Liver (tissue), 8 donors: ENCODE measurements at regions not wholly inside any gene's neighbourhood (a gene's known extent, or its start where the extent isn't known, plus 50 kb on each side); places are given as distances from the start of the nearest gene placed in this dataset.

Experiments used
- DNase-seq: peaks from one replicate; pipeline ENCODE4 v3.0.0-alpha.2; 2017; ENCODE audit warnings: low spot score
- H3K27ac ChIP-seq, 2 donors: one replicate each; pipeline ENCODE4 v1.7.0; 2013; ENCODE audit warnings: inconsistent platforms in 2 of 2, low read length in 2 of 2, control low read depth in 1 of 2, low read depth in 1 of 2, mild to moderate bottlenecking in 1 of 2
- H3K27me3 ChIP-seq, 4 donors: one replicate each; pipeline versions ENCODE4 v1.6.1 to v1.7.0; 2013; ENCODE audit warnings: low read length in 3 of 4, inconsistent platforms in 1 of 4, mild to moderate bottlenecking in 1 of 4, moderate library complexity in 1 of 4; ENCODE audit not compliant: control insufficient read depth in 4 of 4, insufficient read depth in 4 of 4
- H3K36me3 ChIP-seq, 4 donors: one replicate each; pipeline versions ENCODE4 v1.6.1 to v1.7.0; 2013; ENCODE audit warnings: low read length in 3 of 4, mild to moderate bottlenecking in 3 of 4, low read depth in 1 of 4, moderate library complexity in 1 of 4; ENCODE audit not compliant: control insufficient read depth in 4 of 4, insufficient read depth in 3 of 4
- H3K4me1 ChIP-seq, 4 donors: one replicate each; pipeline versions ENCODE4 v1.6.1 to v1.7.0; 2013; ENCODE audit warnings: low read length in 3 of 4, mild to moderate bottlenecking in 3 of 4, moderate library complexity in 1 of 4; ENCODE audit not compliant: control insufficient read depth in 4 of 4, insufficient read depth in 4 of 4
- H3K4me3 ChIP-seq, 3 donors: one replicate each; pipeline versions ENCODE4 v1.6.1 to v1.7.0; 2013; ENCODE audit warnings: low read length in 3 of 3, control low read depth in 1 of 3, low read depth in 1 of 3, mild to moderate bottlenecking in 1 of 3
- H3K9ac ChIP-seq, 2 donors: one replicate each; pipeline ENCODE4 v1.7.0; 2013; ENCODE audit warnings: low read length in 2 of 2, mild to moderate bottlenecking in 2 of 2, moderate library complexity in 2 of 2, control low read depth in 1 of 2, low read depth in 1 of 2
- H3K9me3 ChIP-seq, 4 donors: one replicate each; pipeline versions ENCODE4 v1.6.1 to v1.7.0; 2013; ENCODE audit warnings: low read length in 3 of 4; ENCODE audit not compliant: control insufficient read depth in 4 of 4
- ATF3 ChIP-seq: IDR thresholded peaks from 2 replicates; pipeline ENCODE4 v1.6.1; 2016; ENCODE audit warnings: antibody characterized with exemption
- CTCF ChIP-seq: fragments of 150-350 bp; IDR thresholded peaks from 2 replicates; pipeline ENCODE4 v1.5.1; 2017; ENCODE audit warnings: improper control_type of control experiment, low read depth, low read length; ENCODE audit not compliant: missing input control
- EGR1 ChIP-seq, 2 donors: IDR thresholded peaks; 2 replicates each; pipeline ENCODE4 v1.6.1; 2016 to 2018; ENCODE audit warnings: antibody characterized with exemption in 2 of 2, low read depth in 2 of 2
- FOXA1 ChIP-seq: IDR thresholded peaks from 2 replicates; pipeline ENCODE4 v1.6.1; 2016; ENCODE audit warnings: antibody characterized with exemption
- FOXA2 ChIP-seq: IDR thresholded peaks from 2 replicates; pipeline ENCODE4 v1.6.1; 2016; ENCODE audit warnings: antibody characterized with exemption
- GABPA ChIP-seq, 2 donors: IDR thresholded peaks in 1 of 2; conservative IDR thresholded peaks in 1 of 2; 2 replicates each; pipeline ENCODE4 v1.6.1; 2016; ENCODE audit warnings: antibody characterized with exemption in 2 of 2, mild to moderate bottlenecking in 1 of 2, moderate library complexity in 1 of 2
- HNF4A ChIP-seq, 2 donors: conservative IDR thresholded peaks; 2 replicates each; pipeline ENCODE4 v1.6.1; 2016; ENCODE audit warnings: antibody characterized with exemption in 2 of 2, mild to moderate bottlenecking in 2 of 2
- HNF4G ChIP-seq: IDR thresholded peaks from 2 replicates; pipeline ENCODE4 v1.6.1; 2016; ENCODE audit warnings: antibody characterized with exemption
- JUND ChIP-seq, 2 donors: IDR thresholded peaks; 2 replicates each; pipeline ENCODE4 v1.6.1; 2016; ENCODE audit warnings: antibody characterized with exemption in 2 of 2
- MAX ChIP-seq: IDR thresholded peaks from 2 replicates; pipeline ENCODE4 v1.6.1; 2016; ENCODE audit warnings: antibody characterized with exemption
- NR2F2 ChIP-seq: IDR thresholded peaks from 2 replicates; pipeline ENCODE4 v1.6.1; 2016; ENCODE audit warnings: antibody characterized with exemption
- RAD21 ChIP-seq, 2 donors: IDR thresholded peaks; 2 replicates each; pipeline ENCODE4 v1.6.1; 2016; ENCODE audit warnings: antibody characterized with exemption in 2 of 2, mild to moderate bottlenecking in 2 of 2
- REST ChIP-seq: IDR thresholded peaks from 2 replicates; pipeline ENCODE4 v1.6.1; 2016; ENCODE audit warnings: antibody characterized with exemption, mild to moderate bottlenecking
- RXRA ChIP-seq, 2 donors: IDR thresholded peaks; 2 replicates each; pipeline ENCODE4 v1.6.1; 2017 to 2018; ENCODE audit warnings: antibody characterized with exemption in 2 of 2, mild to moderate bottlenecking in 1 of 2
- SP1 ChIP-seq: IDR thresholded peaks from 2 replicates; pipeline ENCODE4 v1.6.1; 2018; ENCODE audit warnings: antibody characterized with exemption, mild to moderate bottlenecking
- TAF1 ChIP-seq: conservative IDR thresholded peaks from 2 replicates; pipeline ENCODE4 v1.6.1; 2016; ENCODE audit warnings: antibody characterized with exemption, mild to moderate bottlenecking
- YY1 ChIP-seq: IDR thresholded peaks from 2 replicates; pipeline ENCODE4 v1.6.1; 2016; ENCODE audit warnings: antibody characterized with exemption, mild to moderate bottlenecking
- ZBTB33 ChIP-seq: IDR thresholded peaks from 2 replicates; pipeline ENCODE4 v1.6.1; 2016; ENCODE audit warnings: antibody characterized with exemption
- WGBS: extraction: QIAGEN DNeasy Blood & Tissue Kit; methylation state at CpG from one replicate; pipeline ENCODE4 v1.1.7; 2013; 5-methylcytosine and 5-hydroxymethylcytosine counted together
- donor health status: healthy.
- donor health status: healthy.
- donor health status: healthy.
- donor health status: healthy.
- donor health status: healthy.

- no peak for TF ChIP-seq YY1
- no peak for TF ChIP-seq RXRA (IDR thresholded peaks at IDR 0.05)
- TF ChIP-seq SP1 = no peak
- no peak for TF ChIP-seq CTCF
- no peak for TF ChIP-seq ZBTB33
- no peak for TF ChIP-seq HNF4A (conservative IDR thresholded peaks at IDR 0.05)
- no peak for TF ChIP-seq REST
- TF ChIP-seq HNF4G = no peak
- no peak for TF ChIP-seq NR2F2
- TF ChIP-seq TAF1 = no peak
- no peak for TF ChIP-seq ATF3
- no peak for TF ChIP-seq MAX
- no peak for TF ChIP-seq RAD21 (IDR thresholded peaks at IDR 0.05)
- TF ChIP-seq JUND (IDR thresholded peaks at IDR 0.05) = no peak
- TF ChIP-seq GABPA (IDR thresholded peaks at IDR 0.05 in 1 of 2, conservative IDR thresholded peaks at IDR 0.05 in 1 of 2) = no peak
- no peak for TF ChIP-seq FOXA1
- no peak for TF ChIP-seq EGR1 (IDR thresholded peaks at IDR 0.05; ENCODE audit: low read depth in 2 of 2)
- Histone ChIP-seq H3K4me1 (no peaks in the 10 kb centered on the region), H3K4me3 (no peak overlapping the region), H3K36me3 (no peaks in the 10 kb centered on the region), H3K27me3 (peaks cover 0 to 5% (median 0%) of the 10 kb centered on the region in 4 donors), H3K9ac (no peak overlapping the region), H3K9me3 (peaks cover 0 to 13% (median 4%) of the 10 kb centered on the region in 4 donors), H3K27ac (no peak overlapping the region)
- no peak for DNase-seq
- 77% methylated on average over 1 of the region's 1 CpG for WGBS
These were observed 287.0 kb downstream of the SP3 start for GRCh38 chr2:173678186-173678585.

- Histone ChIP-seq H3K27me3 (peaks cover 0 to 5% (median 0%) of the 10 kb centered on the region in 4 donors), H3K9me3 (peaks cover 0 to 13% (median 4%) of the 10 kb centered on the region in 4 donors), H3K36me3 (no peaks in the 10 kb centered on the region), H3K4me3 (peak overlapping the region in 1 of 3 donors; percentile 25), H3K4me1 (no peaks in the 10 kb centered on the region), H3K9ac (no peak overlapping the region), H3K27ac (no peak overlapping the region)
- TF ChIP-seq JUND (IDR thresholded peaks at IDR 0.05) = no peak
- no peak for TF ChIP-seq SP1
- no peak for TF ChIP-seq YY1
- no peak for TF ChIP-seq NR2F2
- TF ChIP-seq GABPA (IDR thresholded peaks at IDR 0.05 in 1 of 2, conservative IDR thresholded peaks at IDR 0.05 in 1 of 2) = no peak
- no peak for TF ChIP-seq TAF1
- no peak for TF ChIP-seq FOXA2
- no peak for TF ChIP-seq HNF4A (conservative IDR thresholded peaks at IDR 0.05)
- TF ChIP-seq REST = no peak
- TF ChIP-seq MAX = no peak
- TF ChIP-seq FOXA1 = no peak
- TF ChIP-seq RAD21 (IDR thresholded peaks at IDR 0.05) = no peak
- no peak for DNase-seq
- 91% methylated on average over 3 of the region's 3 CpGs for WGBS
These were observed 284.6 kb downstream of the SP3 start for GRCh38 chr2:173680574-173680973.
